ENCODE measurements at regions not wholly inside any gene's neighbourhood (a gene's known extent, or its start where the extent isn't known, plus 50 kb on each side); places are given as distances from the start of the nearest gene placed in this dataset.

GRCh38 chr13:22979952-22980351 lies 200.8 kb upstream of the SGCG start:
- BruUV-seq (replicated peaks): no TSS peak
- no peak for FAIRE-seq
- TF ChIP-seq SMARCB1 (IDR thresholded peaks at IDR 0.05; ENCODE audit: insufficient read length, low read depth) (no peak), ZBTB40 (IDR thresholded peaks at IDR 0.05) (no peak), ZBTB40 (CRISPR knock-in tag; IDR thresholded peaks at IDR 0.05) (no peak), POLR2AphosphoS5 (IDR thresholded peaks at IDR 0.05; ENCODE audit: control insufficient read depth, insufficient read depth, low read depth, low read length) (no peak), MIER1 (IDR thresholded peaks at IDR 0.05; ENCODE audit: low read depth) (no peak), EP300 (IDR thresholded peaks at IDR 0.05; ENCODE audit: low read length) (no peak), ZFP1 (CRISPR knock-in tag; IDR thresholded peaks at IDR 0.05) (no peak), WHSC1 (IDR thresholded peaks at IDR 0.05; ENCODE audit: low read length) (no peak), ZNF695 (CRISPR knock-in tag; IDR thresholded peaks at IDR 0.05) (no peak), STAT5B (CRISPR knock-in tag; IDR thresholded peaks at IDR 0.05) (no peak)
- TF ChIP-seq, protein P1, sequence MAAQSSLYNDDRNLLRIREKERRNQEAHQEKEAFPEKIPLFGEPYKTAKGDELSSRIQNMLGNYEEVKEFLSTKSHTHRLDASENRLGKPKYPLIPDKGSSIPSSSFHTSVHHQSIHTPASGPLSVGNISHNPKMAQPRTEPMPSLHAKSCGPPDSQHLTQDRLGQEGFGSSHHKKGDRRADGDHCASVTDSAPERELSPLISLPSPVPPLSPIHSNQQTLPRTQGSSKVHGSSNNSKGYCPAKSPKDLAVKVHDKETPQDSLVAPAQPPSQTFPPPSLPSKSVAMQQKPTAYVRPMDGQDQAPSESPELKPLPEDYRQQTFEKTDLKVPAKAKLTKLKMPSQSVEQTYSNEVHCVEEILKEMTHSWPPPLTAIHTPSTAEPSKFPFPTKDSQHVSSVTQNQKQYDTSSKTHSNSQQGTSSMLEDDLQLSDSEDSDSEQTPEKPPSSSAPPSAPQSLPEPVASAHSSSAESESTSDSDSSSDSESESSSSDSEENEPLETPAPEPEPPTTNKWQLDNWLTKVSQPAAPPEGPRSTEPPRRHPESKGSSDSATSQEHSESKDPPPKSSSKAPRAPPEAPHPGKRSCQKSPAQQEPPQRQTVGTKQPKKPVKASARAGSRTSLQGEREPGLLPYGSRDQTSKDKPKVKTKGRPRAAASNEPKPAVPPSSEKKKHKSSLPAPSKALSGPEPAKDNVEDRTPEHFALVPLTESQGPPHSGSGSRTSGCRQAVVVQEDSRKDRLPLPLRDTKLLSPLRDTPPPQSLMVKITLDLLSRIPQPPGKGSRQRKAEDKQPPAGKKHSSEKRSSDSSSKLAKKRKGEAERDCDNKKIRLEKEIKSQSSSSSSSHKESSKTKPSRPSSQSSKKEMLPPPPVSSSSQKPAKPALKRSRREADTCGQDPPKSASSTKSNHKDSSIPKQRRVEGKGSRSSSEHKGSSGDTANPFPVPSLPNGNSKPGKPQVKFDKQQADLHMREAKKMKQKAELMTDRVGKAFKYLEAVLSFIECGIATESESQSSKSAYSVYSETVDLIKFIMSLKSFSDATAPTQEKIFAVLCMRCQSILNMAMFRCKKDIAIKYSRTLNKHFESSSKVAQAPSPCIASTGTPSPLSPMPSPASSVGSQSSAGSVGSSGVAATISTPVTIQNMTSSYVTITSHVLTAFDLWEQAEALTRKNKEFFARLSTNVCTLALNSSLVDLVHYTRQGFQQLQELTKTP (IDR thresholded peaks at IDR 0.05; ENCODE audit: low read depth in 1 of 2, partially characterized antibody in 2 of 2): no peak

More at GRCh38 chr13:22979952-22980351, 200.8 kb upstream of the SGCG start:
- Histone ChIP-seq H4K20me1 (replicated peaks; ENCODE audit: control insufficient read depth, insufficient read depth, low read length) (no peaks in the 10 kb centered on the region), H3K9me1 (ENCODE audit: control insufficient read depth, insufficient read depth, low read length) (no peaks in the 10 kb centered on the region), H3K79me2 (ENCODE audit: control insufficient read depth, insufficient read depth, low read length) (no peaks in the 10 kb centered on the region), H3K9me3 (replicated peaks; ENCODE audit: control insufficient read depth, insufficient read depth, low read depth, low read length) (no peaks in the 10 kb centered on the region), H3K4me3 (no peak overlapping the region), H3K27me3 (ENCODE audit: control insufficient read depth in 2 of 2, insufficient read depth in 2 of 2, low read length in 2 of 2) (peaks cover 0 to 9% of the 10 kb centered on the region in 2 experiments; a peak in 2 of 5 replicates), H3K27ac (ENCODE audit: extremely low read depth, low read depth, low read length) (no peak overlapping the region), H2AFZ (ENCODE audit: low read depth, low read length) (no peak overlapping the region), H3K9ac (ENCODE audit: insufficient read depth in 1 of 2, low read depth in 2 of 2, low read length in 2 of 2) (no peak overlapping the region), H3K4me1 (replicated peaks in 1 of 2; ENCODE audit: control insufficient read depth in 2 of 2, insufficient read depth in 2 of 2, low read length in 2 of 2) (no peaks in the 10 kb centered on the region), H3K4me2 (ENCODE audit: insufficient read depth, low read length) (no peak overlapping the region), H3K36me3 (ENCODE audit: control insufficient read depth, insufficient read depth, low read length) (no peaks in the 10 kb centered on the region)
- ChIA-PET POLR2A (no interaction called here), CTCF (ENCODE audit: low intra/inter-chr PET ratio) (no interaction called here)
- intact Hi-C loops (cut with micrococcal nuclease) (no loop called here), in situ Hi-C loops (cut with MboI) (no loop called here)
- no peak for DNase-seq (ENCODE audit: extremely low read depth in 1 of 4, low spot score in 3 of 4)
- 0% methylated on average over 3 of the region's 3 CpGs for WGBS (ENCODE audit: insufficient coverage, low coverage, missing lambda C conversion rate)
- ATAC-seq: no peak
